Esophagus mucosa (tissue), 1 donor: ENCODE measurements at regions not wholly inside any gene's neighbourhood (a gene's known extent, or its start where the extent isn't known, plus 50 kb on each side); places are given as distances from the start of the nearest gene placed in this dataset.
"Not testable (repeated sequence)": the region's sequence is repeated elsewhere in the genome, so short reads cannot be mapped to it uniquely, and the experiment has no call there.

Experiments
- ATAC-seq: fragments of 200-7000 bp; cut with Tn5 transposase; one replicate; pipeline ENCODE4 v1.9.1; 2020
- donor health status: DM: yes; HTN: yes; CAD: no.

DNA sequence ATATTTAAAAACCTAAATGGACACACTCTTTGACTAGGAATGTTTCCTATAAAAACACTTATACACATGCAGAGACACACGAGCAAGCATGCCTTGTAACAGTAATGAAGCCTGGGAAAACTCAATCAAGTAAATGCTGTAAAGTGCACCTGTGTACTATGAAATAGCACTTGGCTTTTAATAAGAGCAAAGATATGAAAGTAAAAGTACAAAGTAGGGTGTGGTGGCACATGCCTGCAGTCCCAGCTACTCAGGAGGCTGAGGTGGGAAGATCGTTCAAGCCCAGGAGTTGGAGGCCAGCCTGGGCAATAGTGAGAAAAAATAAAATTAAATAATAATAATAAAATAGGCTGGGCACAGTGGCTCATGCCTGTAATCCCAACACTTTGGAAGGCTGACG, 166.9 kb upstream of the GRK3 start:
- no peak for ATAC-seq

DNA sequence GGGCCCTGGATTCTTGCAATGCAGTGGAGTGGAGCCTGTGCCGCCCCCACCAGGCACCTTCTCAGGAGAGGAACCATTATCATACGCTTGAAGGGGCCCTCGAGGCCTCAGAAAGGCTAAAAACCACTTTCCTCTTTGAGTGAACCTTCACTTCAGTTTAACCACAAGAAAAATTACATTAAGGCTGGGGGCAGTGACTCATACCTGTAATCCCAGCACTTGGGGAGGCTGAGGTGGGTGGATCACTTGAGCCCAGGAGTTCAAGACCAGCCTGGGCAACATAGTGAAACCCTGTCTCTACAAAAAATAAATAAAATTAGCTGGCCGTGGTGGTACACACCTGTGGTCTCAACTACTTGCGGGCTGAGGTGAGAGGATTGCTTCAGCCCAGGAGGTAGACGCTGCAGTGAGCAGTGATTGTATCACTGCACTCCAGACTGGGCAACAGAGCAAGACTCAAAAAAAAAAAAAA, 165.8 kb upstream of the GRK3 start:
- not testable (repeated sequence) for ATAC-seq

DNA sequence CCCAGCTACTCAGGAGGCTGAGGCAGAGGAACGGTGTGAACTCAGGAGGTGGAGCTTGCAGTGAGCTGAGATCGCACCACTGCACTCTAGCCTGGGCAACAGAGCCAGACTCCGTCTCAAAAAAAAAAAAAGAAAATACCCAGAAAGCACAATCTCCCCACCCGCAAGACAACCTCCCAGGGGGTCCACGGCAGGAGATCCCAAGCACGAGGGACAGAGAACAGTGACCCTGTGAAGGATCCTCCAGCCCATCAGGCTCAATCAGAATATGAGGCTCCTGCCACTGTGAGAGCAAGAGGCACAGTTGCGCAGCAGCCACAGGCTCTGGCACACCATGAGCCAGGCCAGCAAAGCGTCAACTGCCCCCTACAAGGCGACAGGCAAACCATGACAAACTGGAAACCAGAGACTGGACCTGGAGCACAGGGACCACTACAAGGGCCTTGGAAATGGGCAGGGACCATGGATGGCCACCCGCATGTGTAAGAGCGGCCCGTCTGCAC, 164.8 kb upstream of the GRK3 start:
- no peak for ATAC-seq

DNA sequence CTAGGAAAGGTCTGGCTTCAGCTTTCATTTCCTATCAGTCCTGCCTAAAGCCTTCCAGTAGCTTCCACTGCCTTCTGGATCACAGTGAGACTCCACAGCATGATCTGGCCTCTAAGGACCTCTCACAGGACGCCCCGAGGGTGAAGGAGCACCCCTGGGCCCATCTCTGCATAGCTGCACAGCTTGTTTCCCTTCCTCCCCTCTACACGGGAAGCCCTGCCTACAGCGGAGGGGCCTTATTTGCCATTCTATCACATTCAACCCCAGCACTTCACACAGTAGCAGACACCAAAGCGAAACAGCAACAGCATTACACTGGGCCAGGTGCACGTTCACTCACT, 162.3 kb upstream of the GRK3 start:
- ATAC-seq, result no peak

DNA sequence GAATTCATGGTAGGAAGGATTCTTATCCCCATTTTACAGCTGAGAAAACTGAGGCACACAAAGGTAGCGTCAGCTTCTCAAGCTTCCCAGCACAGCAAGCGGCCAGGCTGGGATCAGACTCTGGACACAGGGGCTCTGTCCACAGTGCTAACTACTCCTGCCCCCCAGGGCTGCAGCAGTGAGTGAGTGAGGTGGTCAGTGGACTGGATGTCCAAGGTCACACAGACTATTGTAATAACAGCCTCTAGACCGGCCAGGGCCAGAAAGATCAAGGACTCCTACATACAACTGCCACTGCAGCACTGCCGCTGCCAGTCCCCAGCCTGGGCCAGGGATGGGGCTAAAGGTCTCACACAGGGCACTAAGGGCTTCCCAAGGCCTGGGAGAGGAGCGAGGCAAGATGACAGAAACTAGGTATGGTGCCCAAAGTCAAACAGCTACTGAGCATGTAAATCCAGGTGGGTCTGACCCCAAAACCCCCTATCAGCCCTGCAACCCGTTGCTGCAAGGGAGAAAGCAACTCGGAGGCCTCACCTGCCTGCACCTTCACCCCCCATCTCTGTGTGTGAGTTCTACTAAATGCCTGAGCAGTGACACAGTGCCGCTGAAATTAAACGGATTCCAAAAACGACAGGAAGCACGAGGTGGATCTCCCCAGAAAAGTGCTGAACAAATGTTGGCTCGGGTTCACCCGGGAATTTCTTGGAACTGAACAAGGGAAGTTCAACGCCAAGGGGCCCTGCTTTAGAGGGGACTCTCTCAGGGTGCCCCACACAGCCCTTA, 161.8 kb upstream of the GRK3 start:
- no peak for ATAC-seq

DNA sequence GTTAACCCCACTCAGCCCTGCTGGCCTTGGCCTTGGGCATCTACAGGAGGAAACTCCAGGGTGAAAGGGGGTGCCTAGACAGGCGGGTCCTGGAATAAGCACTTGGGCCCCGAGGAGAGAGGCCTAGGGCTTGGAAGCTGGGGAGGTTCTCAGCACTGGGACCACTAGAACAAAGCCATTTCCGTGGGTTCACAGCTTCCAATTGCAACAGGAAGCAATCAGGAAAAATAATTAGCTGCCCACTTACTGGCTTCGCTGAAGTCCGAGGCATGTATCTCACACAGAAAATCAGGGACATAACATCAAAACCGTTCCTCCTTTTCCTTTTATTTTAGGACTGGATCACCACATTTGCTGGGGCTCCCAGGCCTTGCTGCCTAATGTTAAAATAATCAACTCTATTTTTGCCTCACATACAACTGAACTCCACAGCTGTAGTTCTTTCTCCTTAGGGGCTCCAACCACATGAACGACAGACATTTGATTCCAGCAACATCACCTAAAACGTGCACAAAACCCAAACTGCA, 161.1 kb upstream of the GRK3 start:
- no peak for ATAC-seq

DNA sequence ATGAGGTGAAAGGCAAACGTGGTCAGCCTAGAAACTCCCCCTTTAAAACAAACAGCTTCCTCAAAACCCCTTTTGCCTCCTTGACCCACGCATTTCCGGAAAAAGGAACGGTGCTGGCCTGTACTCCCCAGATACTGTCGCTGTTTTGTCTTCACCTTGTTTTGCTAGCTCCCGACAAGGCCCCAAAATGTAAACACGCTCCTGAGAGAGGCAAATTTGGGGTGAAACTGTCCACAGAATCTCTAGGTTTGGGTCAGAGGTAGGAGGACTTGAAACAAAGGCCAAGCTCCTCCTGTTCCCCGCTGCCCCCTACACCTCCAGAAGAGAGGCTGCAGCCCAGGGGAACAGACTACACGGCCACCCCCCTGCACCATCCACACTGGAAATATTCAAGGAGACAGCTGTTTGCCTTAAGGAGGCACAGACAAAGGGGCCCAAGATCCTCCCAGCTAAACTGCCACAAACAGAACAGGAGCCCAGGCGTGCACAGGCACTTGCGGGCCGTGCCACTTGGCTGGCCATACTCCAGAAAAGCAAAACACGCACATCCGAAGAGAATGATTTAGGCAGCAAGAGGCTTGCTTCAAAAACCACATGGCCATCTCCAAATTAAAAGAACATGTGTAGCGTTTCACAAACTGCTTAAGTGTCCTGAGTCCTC, 160.5 kb upstream of the GRK3 start:
- ATAC-seq, result no peak

DNA sequence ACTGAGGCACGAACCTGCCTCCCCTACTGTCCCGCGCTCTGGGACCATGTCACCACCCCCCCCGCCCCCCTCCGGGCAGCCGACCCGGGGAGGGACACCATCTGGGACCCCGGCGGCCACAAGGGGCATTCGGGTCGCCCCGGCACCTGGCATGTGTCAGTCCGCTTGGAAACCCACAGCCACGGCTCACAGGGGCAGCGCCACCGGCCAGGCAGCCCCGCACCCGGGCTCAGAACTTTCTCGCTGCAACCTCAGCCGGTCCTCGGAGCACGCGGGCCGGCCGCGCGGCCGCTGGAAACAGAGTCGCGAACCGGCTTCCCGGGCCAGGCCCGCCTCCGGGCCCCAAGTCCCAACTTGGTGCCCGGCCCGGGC, 159.9 kb upstream of the GRK3 start:
- no peak for ATAC-seq

DNA sequence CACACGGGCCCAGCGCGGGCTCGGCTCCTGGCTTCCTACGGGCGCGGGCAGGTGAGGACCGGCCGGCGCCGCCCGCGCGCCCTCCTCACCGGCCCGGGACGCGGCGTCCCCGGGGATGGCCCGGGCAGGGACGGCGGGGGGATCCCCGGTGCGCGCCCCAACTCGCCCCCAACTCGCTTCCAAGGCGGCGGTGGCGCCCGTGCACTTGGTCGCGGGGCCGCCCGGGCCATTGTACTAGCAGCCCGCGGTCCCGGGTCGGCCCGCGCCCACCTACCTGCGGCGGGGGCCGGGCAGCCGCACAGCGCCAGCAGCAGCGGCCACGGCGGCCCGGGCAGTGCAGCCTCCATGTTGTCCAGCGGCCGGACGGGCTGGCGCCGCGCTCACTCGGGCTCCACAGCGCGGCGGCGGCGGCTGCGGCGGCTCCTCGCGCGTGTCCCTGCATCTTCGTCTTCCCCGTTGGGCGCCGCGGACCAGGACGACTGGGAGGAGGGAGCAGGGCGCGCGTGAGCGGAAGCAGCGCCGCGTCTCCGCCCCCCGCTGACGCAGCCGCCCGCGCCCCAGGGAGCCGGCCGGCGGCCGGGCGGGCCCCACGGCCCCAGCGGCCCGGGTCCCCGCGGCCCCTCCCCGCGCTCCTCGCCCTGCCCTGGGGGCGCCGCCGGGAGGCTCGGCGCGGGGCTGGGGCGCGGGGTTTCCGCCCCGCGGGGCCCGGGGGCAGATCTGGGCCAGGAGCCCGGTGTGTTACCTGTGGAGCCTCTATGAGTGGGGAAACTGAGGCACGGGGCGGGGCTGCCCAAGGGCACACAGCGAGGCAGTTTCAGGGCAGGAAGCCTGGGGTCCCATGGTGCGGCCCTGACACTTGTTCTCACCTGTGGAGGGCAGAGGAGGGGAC, 159.3 kb upstream of the GRK3 start:
- peak; percentile 84 for ATAC-seq

DNA sequence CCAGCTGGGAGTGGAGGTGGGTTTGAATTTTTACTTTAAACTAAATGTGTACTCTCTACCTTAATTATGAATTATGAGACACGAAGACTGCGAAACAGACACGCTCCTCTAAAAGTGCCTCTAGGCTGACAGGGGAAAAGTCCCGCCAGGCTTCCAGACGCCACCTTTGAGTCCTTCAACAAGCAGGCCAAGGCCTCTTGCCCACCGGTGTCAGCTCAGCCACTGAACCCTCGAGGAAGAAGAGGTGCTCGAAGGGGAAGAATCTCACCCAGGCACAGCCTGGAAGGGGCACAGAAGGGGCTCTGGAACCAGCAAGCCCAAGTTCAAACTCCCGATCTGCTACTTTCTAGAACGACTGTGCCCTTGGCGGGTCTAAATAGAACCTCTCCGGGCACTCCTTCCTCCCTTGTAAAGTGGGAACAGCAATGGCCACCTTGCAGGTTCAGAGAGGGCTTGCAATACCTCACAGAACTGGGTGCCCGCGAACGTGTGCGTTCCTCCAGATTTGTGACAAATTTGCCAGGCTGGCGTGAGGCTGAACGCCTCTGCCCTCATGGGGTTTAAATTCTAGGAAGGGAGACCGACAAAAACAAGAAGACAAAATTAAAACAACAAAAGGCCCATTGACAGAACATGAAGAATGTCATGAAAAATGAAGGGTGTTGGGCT, 158.5 kb upstream of the GRK3 start:
- ATAC-seq, result no peak

DNA sequence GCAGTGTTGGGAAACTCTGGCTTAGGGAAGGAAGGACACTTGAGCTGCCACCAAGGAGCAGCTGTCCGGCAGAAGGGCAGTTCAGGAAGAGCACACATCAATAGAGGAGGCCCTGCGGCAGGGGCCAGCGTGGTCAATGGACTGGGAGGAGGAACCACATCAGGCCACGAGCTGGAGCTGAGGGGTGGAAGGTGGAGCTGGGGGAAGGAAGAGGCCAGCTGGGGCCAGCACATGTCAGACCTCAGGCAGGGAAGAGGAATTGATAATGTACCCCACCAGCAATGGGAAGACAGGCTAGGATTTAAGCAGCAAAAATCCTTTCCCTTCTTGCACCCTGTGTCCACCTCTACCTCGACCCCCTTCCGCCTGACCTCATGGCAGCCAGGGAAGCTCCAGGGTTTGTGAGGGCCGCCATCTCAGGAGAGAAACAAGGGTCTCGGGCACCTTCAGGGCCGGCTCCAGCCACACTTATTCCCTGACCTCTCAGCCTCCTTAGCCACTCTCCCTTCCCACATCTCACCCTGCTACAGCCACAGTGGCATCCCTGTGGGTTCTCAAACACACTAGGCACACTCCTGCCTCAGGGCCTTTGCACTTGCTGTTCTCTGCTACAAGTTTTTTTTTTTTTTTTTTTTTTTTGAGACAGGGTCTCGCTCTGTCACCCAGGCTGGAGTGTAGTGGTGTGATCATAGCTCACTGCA, 157.8 kb upstream of the GRK3 start:
- no peak for ATAC-seq

DNA sequence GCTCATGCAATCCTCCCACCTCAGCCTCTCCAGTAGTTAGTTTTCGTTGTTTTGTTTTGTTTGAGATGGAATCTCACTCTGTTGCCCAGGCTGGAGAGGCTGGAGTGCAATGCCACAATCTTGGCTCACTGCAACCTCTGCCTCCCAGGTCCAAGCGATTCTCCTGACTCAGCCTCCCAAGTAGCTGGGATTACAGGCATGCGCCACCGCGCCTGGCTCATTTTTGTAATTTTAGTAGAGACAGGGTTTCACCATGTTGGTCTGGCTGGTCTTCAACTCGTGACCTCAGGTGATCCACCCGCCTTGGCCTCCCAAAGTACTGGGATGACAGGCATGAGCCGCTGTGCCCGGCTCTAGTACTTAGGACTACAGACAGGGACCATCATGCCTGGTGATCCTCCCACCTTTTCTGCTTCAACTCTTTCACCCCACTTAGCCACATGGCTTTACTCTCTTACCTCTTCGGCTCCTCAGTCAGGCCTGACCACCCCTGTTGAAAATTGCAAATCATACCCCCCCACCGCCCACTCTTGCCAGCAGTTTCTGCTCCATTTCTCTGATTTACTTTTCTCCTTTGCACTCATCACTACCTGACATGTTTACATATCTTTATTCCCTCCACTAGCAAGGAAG, 157.1 kb upstream of the GRK3 start:
- ATAC-seq, result no peak

DNA sequence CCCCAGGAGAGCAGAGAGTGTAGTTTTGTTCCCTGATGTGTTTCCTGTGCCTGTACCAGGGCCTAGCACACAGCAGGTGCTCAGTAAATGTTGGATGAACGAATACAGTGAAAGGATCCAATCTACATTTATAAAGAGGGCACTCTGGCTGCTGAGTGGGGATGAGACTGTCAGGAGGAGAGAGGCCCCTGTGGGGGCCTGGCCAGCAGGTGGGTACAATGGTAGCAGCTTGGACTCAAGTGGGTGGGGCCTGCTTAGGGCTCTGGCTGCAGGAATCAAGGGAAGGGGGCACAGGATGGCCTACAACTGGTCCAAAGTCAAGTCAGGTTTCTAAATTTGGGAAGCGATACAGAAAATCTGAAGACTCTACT, 156.6 kb upstream of the GRK3 start:
- no peak for ATAC-seq

DNA sequence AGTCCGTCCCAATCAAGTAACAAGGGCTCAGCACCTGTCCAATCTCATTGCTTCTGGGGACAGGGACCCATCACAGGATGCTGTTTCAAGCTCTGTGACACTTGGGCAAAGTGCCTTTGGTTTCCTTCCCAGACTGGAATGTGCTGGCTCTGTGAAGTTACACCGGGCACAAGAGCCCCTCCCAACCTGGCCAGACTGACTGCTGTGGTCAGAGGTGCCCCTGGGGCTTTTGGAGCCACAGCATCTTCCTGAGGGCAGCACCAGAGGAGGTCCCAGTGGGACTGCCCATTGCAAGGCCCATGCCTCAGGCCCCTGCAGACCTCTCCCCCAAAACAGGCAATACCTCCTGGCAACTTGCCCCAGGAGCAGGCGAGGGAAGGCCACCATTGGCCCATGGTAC, 155.2 kb upstream of the GRK3 start:
- ATAC-seq, result no peak

DNA sequence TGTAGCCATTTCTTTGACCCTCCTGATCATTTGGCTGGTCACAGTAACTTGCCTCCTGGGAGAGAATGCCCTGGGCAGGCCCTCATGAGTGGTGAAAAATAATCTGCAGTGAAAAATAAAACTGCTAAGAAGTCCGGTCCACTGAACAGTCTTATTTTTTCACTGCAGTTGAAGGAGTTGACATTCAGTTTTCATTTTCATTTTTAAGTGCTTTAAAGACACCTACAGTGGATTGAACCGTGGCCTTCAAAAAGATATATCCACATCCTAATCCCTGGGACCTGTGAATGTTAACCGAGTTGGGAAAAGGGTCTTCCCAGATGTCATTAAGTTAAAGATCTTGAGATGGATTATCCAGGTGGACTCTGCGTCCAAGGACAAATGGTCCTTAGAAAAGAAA, 153.6 kb upstream of the GRK3 start:
- ATAC-seq, result no peak

DNA sequence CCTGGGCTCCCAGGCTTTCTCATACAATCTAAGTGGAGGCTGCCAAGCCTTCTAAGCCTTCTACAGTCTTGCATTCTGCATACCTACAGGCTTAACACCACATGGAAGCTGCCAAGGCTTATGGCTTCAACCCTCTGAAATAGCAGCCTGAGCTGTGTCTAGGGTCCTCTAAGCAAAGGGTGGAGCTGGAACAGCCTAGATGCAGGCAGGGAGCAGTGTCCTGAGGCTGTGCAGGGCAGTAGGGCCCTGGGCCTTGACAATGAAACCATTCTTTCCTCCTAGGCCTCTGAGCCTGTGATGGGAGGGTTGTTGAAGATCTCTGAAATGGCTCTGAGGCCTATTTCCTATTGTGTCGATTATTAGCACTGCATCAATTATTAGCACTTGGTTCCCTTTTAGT, 150.9 kb upstream of the GRK3 start:
- no peak for ATAC-seq

DNA sequence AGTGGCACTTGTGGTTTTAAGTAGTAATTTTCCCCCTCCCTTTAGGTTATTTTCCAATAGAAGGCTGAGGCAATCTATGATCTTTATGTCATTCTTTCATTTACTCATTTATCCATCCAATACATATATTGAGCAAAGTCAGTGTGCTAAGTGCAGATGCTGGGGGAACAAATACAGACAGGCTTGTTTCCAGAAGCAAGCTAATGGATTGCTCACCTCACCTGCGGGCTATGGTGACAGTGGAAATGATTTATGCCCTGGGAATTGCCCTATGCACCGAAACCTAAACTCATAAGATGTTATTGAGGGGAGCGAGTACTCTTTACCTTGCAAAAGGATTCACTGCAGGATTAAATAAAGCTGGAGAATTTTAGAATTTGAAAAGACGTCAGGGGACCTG, 148.7 kb upstream of the GRK3 start:
- ATAC-seq, result peak; percentile 63

DNA sequence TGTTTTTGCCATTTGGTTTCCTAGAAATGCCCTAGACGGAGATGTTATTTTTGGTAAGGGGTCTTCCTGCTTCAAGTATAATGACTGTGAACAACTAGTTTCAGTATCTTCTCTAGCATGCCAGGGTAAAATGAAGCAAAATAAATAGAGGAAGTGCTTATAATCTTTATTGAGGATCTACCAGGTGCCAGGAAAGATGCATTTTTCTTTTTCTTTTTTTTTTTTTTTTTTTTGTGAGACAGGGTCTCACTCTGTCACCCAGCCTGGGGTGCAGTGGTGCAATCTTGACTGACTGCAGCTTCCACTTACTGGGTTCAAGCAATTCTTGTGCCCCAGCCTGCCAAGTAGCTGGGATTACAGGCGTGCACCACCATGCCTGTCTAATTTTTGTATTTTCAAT, 146.6 kb upstream of the GRK3 start:
- not testable (repeated sequence) for ATAC-seq

DNA sequence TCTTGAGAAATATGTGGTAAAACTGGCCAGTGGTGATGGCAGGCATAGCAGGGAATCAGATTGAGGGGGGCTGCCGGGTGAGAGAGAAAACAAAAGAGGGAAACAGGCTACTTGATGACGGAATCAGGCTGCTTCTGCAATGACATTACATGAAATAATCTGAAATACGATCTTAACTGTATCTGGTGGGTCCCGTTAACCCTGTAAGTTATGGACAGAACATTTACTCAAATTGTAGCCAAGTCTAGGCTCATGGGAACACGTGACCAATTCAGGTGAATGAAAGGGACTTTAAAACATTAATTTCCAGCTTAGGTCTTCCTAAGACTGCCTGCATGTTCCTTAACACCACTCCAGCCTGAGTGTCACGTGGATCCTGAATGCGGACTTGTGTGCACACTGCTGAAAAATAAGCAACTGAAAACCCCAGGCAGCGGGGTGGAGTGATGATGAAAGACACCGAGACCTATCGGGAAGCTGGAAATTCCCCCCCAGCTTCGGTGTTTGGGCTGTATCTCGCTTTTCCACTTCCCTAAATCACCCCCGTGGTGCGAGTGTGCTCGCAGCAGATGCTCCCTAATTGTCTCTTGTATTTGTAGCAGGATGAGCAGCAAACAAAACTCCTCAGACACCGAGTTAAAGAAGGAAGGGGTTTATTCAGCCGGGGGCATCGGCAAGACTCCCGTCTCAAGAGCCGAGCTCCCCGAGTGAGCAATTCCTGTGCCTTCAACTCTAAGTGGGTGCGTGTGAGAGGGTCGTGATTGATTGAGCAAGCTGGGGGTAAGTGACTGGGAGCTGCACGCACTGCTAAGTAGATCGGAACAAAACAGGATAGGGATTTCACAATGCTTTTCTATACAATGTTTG, 145.0 kb upstream of the GRK3 start:
- ATAC-seq, result no peak

DNA sequence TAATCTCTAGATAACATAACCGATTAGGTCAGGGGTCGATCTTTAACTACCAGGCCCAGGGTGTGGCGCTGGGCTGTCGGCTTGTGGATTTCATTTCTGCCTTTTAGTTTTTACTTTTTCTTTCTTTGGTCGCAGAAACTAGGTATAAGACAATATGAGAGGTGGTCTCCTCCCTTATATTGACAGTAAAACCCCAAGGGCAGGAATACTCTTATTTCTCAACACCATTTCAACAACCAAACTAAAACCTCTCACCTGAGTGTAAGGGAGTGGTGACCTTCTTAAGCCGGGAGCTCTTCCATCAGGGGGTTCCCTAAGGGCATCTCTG, 144.4 kb upstream of the GRK3 start:
- ATAC-seq, result not testable (repeated sequence)
